Caco-2 (cell line): ENCODE measurements at regions not wholly inside any gene's neighbourhood (a gene's known extent, or its start where the extent isn't known, plus 50 kb on each side); places are given as distances from the start of the nearest gene placed in this dataset.

Source experiments
- BruUV-seq: library from RNA; stranded (reverse); fragments of 400-500 nt; replicated peaks from 2 replicates; lab custom pipeline; 2021; lab: Mats Ljungman, UMichigan
- CTCF ChIA-PET: fragments of 300-600 bp; sonication (Branson Sonifier 250); formaldehyde crosslinking; loops from one replicate; lab custom pipeline; 2022; ENCODE audit warnings: antibody characterized with exemption; lab: Charles Lee
- POLR2A ChIA-PET: fragments of 300-600 bp; sonication (Branson Sonifier 250); formaldehyde crosslinking; loops from one replicate; lab custom pipeline; 2022; ENCODE audit warnings: antibody characterized with exemption; lab: Charles Lee
- DNase-seq, 2 experiments: peaks; one replicate each; pipeline versions ENCODE4 v3.0.0 to v3.0.0-alpha.2; 2020 to 2022
- H3K27me3 ChIP-seq: replicated peaks from 2 replicates; pipeline ENCODE4 v1.6.0; 2011; ENCODE audit warnings: low read length; ENCODE audit not compliant: control insufficient read depth, insufficient read depth
- H3K36me3 ChIP-seq: 2 replicates; pipeline ENCODE4 v1.5.1; 2011; ENCODE audit warnings: low read length; ENCODE audit not compliant: control insufficient read depth, insufficient read depth
- H3K4me1 ChIP-seq: fragments of 250-450 bp; sonication (Bioruptor Pico); 2 replicates; pipeline ENCODE4 v1.5.1; 2020; ENCODE audit warnings: mild to moderate bottlenecking
- H3K4me3 ChIP-seq: 2 replicates; pipeline ENCODE4 v1.5.1; 2011; ENCODE audit warnings: low read depth, mild to moderate bottlenecking, control low read depth, low read length
- H3K9me3 ChIP-seq: fragments of 250-450 bp; sonication (Bioruptor Pico); 2 replicates; pipeline ENCODE4 v1.5.1; 2020; ENCODE audit warnings: mild to moderate bottlenecking, moderate library complexity
- H3K27ac Mint-ChIP-seq: one replicate; pipeline ENCODE4 v1.8.0; 2022; ENCODE audit warnings: mixed read lengths; ENCODE audit not compliant: unreplicated experiment
- H3K27me3 Mint-ChIP-seq: one replicate; pipeline ENCODE4 v1.8.0; 2022; ENCODE audit warnings: mixed read lengths; ENCODE audit not compliant: insufficient read depth, unreplicated experiment
- H3K36me3 Mint-ChIP-seq: one replicate; pipeline ENCODE4 v1.8.0; 2022; ENCODE audit warnings: mild to moderate bottlenecking, mixed read lengths; ENCODE audit not compliant: insufficient read depth, unreplicated experiment
- H3K4me1 Mint-ChIP-seq: one replicate; pipeline ENCODE4 v1.8.0; 2022; ENCODE audit warnings: low read depth, mixed read lengths; ENCODE audit not compliant: unreplicated experiment
- H3K4me3 Mint-ChIP-seq: one replicate; pipeline ENCODE4 v1.8.0; 2022; ENCODE audit warnings: mild to moderate bottlenecking, moderate library complexity, mixed read lengths; ENCODE audit not compliant: unreplicated experiment
- H3K9me3 Mint-ChIP-seq: one replicate; pipeline ENCODE4 v1.8.0; 2022; ENCODE audit warnings: mixed read lengths; ENCODE audit not compliant: unreplicated experiment
- CTCF ChIP-seq, 2 experiments: fragments of 200-600 bp in 1 of 2; IDR thresholded peaks; 1 replicate in 1 of 2; 2 replicates in 1 of 2; pipeline versions ENCODE4 v1.5.1 to v1.8.0; 2011 to 2022; ENCODE audit warnings: antibody characterized with exemption in 1 of 2, control low read depth in 1 of 2, inconsistent platforms in 1 of 2, low read depth in 1 of 2, low read length in 1 of 2, mild to moderate bottlenecking in 1 of 2, moderate library complexity in 1 of 2; ENCODE audit not compliant: insufficient read depth in 1 of 2, severe bottlenecking in 1 of 2, unreplicated experiment in 1 of 2
- intact Hi-C: fragments of 100-400 bp; cut with micrococcal nuclease; formaldehyde crosslinking; loops from one replicate; pipeline ENCODE4 v1.10.0; 2022; ENCODE audit not compliant: unreplicated experiment

GRCh38 chr5:87150630-87151029 is 117.1 kb upstream of the RASA1 start:
- ChIA-PET CTCF (no interaction called here), POLR2A (no interaction called here)
- Histone ChIP-seq H3K9me3 (no peaks in the 10 kb centered on the region), H3K27me3 (no peaks in the 10 kb centered on the region), H3K4me3 (no peak overlapping the region), H3K36me3 (no peaks in the 10 kb centered on the region), H3K4me1 (no peaks in the 10 kb centered on the region; the same call in 1 of the 2 replicates)
- Mint-ChIP-seq H3K27me3 (no peaks in the 10 kb centered on the region), H3K36me3 (no peaks in the 10 kb centered on the region), H3K4me1 (peaks cover 4% of the 10 kb centered on the region), H3K4me3 (no peak overlapping the region), H3K9me3 (peaks cover 5% of the 10 kb centered on the region), H3K27ac (no peak overlapping the region)
- no peak for TF ChIP-seq CTCF (IDR thresholded peaks at IDR 0.05; ENCODE audit: insufficient read depth in 1 of 2, low read depth in 1 of 2, low read length in 1 of 2, severe bottlenecking in 1 of 2, unreplicated experiment in 1 of 2)
- DNase-seq: no peak
- no TSS peak for BruUV-seq
- intact Hi-C loops: no loop called here

- Histone ChIP-seq H3K4me3 (no peak overlapping the region), H3K36me3 (no peaks in the 10 kb centered on the region), H3K27me3 (no peaks in the 10 kb centered on the region), H3K4me1 (no peaks in the 10 kb centered on the region), H3K9me3 (no peaks in the 10 kb centered on the region)
- no peak for DNase-seq
- CTCF ChIA-PET: no interaction called here
- no peaks in the 10 kb centered on the region for H3K4me1 Mint-ChIP-seq
- BruUV-seq: no TSS peak
- no peaks in the 10 kb centered on the region for H3K27me3 Mint-ChIP-seq
- H3K27ac Mint-ChIP-seq: no peak overlapping the region
- H3K4me3 Mint-ChIP-seq: no peak overlapping the region
- intact Hi-C loops: no loop called here
- H3K36me3 Mint-ChIP-seq: no peaks in the 10 kb centered on the region
- TF ChIP-seq CTCF (IDR thresholded peaks at IDR 0.05; ENCODE audit: insufficient read depth in 1 of 2, low read depth in 1 of 2, low read length in 1 of 2, severe bottlenecking in 1 of 2, unreplicated experiment in 1 of 2): no peak
- POLR2A ChIA-PET: no interaction called here
- no peaks in the 10 kb centered on the region for H3K9me3 Mint-ChIP-seq
Observed at GRCh38 chr5:87151547-87151946, 116.1 kb upstream of the RASA1 start.

GRCh38 chr5:87152886-87153285 is 114.8 kb upstream of the RASA1 start:
- intact Hi-C loops: no loop called here
- CTCF ChIA-PET: no interaction called here
- no peaks in the 10 kb centered on the region for H3K4me1 ChIP-seq

More at GRCh38 chr5:87152886-87153285, 114.8 kb upstream of the RASA1 start:
- TF ChIP-seq CTCF (IDR thresholded peaks at IDR 0.05; ENCODE audit: insufficient read depth in 1 of 2, low read depth in 1 of 2, low read length in 1 of 2, severe bottlenecking in 1 of 2, unreplicated experiment in 1 of 2): no peak
- DNase-seq: no peak
- Mint-ChIP-seq H3K27ac (no peak overlapping the region), H3K4me1 (no peaks in the 10 kb centered on the region), H3K4me3 (no peak overlapping the region), H3K36me3 (no peaks in the 10 kb centered on the region), H3K27me3 (no peaks in the 10 kb centered on the region), H3K9me3 (no peaks in the 10 kb centered on the region)
- Histone ChIP-seq H3K9me3 (no peaks in the 10 kb centered on the region), H3K4me3 (no peak overlapping the region), H3K36me3 (no peaks in the 10 kb centered on the region), H3K27me3 (no peaks in the 10 kb centered on the region)
- BruUV-seq: no TSS peak
- POLR2A ChIA-PET: no interaction called here
